Activated CD4-positive, alpha-beta T cell treated with anti-CD3 and anti-CD28 coated beads for 48 hours (primary cell): ENCODE measurements at regions not wholly inside any gene's neighbourhood (a gene's known extent, or its start where the extent isn't known, plus 50 kb on each side); places are given as distances from the start of the nearest gene placed in this dataset.

Experiments
- DNase-seq: peaks from one replicate; pipeline ENCODE4 v3.0.0-alpha.2; 2020

DNA sequence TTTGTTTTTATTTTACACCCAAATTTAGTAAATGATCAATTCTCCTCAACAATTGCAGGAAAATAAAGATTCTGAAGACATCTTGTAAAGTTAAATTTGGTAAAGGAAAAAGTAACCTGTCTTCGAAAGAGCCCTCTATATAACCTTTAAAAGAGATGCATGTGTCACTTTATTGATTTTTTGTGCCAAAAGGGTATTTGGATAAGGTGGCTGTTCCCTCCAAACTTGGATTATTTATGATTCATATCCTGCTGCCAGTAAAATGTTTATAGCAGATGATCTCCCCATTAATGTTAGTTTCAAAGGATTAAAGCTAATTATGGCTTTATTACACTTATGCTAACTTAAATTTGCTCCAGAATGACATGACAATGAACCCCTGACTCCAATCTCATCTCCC, 98.8 kb downstream of the DUSP6 start:
- DNase-seq, result no peak

DNA sequence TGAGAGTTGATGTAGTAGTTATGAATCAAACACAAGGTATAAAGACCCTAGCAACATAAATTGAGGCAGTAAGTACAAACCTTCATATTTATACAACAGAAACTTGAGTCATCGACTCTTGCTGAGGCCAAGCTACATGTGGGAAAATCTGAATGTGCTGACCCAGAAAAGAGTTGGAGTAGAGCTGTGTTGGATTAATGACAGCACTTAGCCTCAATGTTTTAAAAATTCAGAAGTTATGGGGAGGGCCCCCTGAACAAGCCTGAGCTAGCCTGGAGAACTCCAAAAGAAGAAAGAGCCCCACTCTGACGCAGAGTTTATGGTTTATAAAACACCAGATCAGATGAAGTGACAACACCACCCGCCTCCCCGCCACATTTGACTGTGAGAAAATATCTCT, 100.0 kb downstream of the DUSP6 start:
- DNase-seq, result peak; percentile 13

DNA sequence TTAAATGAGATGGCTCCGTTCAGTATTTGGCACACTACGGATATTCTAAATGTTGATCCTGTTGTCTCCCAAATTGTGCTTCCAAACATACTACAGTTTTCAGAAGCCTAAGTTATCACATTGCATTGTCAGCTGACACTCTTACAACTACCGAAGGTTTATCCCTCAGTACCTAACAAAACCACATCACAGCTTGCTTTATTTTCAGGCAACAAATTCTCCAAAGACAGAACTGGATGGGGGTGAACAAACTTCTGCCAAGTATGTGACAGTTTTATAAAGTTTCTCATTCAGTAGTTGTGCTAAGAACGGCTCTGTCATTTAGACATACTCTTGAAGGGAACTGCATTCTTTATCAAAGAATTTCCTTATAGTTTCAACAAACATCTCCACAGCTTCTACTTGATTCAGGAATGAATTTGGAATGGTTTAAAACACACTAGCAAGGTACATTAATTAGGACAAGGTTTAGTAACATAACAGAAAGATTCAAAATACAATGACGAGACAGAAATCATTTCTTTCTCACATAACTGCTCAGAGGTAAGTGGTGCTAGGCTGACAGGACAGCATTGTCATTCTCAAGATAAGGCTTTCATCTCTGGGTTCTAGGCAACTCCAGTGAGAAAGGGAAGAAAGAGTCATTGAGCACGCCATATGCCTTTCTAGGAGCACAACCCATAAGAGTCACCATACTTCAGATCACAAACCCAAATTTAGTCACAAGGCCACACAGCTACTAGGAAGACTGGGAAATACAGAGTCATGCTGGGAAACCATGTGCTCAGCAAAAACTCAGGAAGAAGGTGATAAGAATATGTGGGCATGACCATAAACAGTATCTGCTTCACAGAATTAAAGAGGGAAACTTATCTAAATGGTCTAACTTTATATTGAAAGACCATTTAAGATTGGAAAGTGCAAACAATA, 100.7 kb downstream of the DUSP6 start:
- peak; percentile 24 for DNase-seq

DNA sequence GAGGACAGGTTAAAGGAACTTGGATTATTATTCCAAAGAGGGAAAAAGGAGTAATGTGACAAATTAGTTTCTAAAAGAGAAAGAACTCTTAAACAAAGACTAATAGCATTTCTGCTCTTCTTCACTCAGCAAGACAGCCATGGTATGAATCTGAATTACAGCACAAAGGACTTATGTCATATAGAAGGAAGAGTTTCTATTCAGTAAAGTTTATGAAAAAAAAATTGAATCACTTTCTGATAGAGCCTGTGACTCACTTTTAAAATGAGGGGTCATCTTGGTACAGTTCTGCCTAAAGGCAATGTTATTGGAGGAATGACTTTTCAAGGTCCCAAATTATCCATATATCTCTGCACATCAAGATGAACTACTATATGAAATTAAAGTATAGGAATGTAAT, 101.7 kb downstream of the DUSP6 start:
- no peak for DNase-seq

DNA sequence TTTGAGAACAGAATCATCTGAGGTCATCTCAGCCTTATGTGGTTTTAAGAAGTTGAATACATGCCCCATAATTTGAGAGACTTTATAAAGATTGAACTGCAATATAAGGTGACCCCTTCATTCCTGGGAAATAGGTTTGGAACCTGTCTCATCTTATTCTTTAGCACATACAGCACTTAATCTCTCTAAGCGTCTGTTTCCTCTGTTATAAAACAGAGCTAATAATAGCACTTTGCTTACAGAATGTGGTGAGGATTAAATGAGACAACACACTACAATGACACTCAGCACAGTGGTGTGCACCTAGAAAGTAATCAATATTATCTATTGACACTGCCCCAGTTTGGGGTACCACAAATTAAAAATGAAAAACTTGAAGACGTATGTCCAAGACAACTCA, 102.1 kb downstream of the DUSP6 start:
- DNase-seq, result no peak

DNA sequence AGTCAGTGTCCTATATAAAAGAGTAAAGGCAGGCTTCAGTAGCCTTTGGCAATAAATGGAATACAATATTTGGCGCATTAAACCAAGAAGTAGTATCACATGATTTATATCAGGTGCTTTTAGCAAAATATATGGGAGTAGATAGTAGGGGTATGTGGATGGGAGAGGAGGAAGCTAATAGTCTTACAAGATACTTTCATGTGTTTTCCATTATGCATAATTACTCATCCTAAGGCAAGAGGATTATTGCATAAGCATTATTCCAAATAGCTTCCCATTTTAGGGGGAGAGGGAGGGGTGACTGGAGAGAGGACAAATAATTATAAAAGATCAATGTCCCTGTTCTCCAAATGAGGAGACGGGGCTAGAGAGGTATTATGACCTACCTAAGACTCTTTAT, 104.3 kb downstream of the DUSP6 start:
- DNase-seq, result no peak

DNA sequence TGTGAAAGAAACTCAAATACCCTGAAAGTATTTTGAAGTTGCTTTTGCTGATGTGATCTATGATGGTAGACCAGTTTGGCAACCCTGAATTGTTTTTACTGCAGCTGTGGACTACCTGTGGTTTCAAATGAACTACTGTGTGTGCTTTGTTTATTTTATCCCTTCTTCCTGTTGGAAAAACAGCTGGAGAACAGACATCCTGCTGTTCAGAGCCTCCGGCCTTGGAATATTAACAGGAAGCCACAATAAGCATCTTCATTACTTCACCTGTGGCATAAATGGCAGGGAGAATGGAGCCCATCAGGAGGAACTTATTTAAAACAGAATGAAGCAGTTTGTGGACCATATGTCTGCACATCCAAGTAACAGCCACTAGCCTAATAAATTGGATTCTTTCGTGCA, 104.8 kb downstream of the DUSP6 start:
- no peak for DNase-seq

DNA sequence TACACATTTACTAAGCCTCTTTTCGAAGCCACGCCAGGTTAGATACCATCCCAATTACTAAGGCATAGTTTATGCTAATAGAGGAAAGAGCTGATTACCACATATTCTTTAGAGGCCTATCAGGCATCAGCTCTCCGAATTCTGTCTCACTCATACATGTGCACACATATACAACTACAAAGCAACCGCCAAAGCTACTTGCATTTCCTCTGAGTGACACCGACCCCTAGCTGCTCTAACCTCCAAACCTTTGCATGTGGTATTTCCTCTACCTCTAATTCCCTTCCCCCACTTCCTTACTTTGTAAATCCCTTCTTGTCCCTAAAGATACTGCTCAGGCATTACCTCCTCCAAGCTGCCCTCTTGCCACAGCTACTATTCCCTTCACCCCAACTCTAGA, 107.2 kb downstream of the DUSP6 start:
- DNase-seq, result peak; percentile 26

DNA sequence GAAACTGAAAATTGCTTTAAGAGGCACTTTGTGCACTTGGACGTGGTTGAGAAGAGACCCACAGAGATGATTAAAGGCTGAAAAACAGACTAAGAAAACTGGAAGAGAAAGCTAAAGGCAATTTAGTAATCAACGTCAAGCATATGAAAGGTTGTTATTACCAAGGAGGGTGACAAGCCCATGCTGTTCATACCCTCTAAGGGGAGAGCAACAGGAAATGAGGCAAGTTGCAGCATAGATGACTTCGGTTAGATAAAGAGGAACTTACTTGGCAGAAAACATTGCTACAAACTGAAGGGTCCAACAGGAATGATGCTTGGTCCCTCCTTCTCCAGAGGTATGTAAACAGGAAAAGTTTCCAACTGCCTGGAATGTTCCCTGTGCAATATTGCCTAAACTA, 107.8 kb downstream of the DUSP6 start:
- peak; percentile 29 for DNase-seq

DNA sequence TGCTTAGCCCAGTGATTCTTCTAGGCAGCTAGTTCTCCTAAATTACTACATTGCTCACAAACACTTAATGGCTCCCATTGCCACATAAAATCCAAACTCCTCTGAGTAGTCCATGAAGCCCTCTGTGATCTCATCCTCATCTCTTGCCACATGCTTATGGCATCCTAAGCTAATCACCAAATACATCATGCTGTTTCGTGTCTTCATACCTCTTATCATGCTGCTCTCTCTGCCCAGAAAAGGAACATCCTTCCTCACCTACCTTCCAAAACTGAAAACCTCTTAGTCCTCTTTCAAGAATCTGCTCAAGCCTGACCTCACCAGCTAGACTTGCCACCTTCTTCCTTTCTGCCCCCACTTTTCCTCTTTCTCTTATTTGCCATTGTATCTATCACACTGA, 108.5 kb downstream of the DUSP6 start:
- DNase-seq, result no peak

DNA sequence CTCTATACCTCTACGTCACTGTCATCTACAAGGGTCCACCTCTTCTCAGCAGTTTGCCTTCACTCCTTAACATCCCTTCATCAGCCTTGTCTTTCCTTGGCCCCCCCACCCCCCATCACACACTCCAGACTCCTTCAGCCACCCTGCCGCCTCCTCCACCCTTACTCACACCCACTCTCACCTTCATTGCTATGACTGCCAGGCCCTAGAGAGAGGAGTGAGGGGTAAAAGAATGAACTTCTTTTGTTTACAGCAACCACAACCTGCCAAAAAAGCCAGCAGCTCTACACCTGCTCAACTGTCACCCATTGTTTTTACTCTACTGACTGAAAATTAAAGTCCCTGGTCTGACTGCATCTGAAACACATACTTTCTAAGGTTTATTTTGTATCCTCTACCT, 112.8 kb downstream of the DUSP6 start:
- DNase-seq, result no peak

DNA sequence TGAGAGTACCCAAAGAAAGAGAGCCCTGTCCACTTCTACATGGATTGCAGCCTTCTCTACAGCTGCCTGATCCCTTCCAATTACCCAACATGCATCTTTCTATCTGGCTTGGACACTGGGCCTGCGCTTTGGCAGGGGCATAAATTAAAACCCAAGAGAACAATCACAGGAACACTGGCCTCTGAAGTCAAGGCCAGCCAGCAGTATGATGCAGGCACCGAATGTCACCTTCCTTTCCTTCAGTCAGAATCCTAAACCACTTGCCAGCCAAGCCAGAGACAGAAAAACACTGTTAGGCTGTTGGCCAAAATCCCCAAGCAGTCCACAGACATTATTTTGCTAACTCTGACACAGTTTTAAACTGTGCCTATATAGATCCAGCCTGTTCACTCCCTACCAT, 113.7 kb downstream of the DUSP6 start:
- no peak for DNase-seq

DNA sequence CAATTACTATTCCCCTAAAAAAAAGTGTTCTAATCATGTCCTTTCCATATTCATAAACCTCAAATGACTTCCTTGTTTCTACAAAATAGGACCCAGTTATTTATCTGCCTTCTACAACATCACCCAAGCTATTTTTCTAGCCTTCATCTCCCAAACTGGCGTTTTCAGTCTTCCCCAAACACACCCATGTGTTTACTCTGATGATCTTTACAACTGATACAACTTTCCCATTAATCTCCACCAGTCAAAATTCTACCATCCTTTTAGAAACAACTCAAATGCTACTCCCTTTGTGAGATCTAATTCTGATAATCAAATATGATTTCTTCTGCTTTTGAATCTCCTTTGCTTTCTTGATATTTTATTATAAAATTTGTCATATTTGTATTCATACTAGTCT, 114.5 kb downstream of the DUSP6 start:
- DNase-seq, result no peak

DNA sequence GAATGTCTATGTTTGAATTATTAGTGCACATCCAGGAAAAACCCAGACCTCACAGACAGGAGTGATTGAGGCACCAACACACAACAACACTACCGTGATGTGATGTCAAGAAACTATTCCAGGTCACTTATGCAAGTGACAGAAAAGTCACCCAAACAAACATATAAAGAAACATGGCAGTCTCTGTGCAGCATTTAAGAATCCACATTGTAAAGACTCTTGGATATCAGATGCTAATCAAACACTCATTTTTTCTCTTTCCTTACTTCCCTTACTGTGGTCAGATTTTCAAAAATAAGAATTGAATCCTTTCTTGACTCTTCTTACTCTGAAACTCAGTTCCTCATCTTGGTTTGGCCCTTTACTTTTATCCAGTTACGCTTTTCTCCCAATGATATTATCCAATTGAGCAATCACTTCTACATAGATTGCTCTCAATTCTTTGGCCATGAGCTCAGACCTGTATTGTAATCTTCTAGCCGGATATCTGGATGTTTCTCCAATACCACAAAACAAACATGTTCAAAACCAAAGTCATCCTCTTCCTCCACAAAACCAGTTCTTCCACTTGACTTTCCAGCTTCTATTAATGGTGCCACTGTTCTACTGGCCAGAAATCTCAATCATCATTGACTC, 115.4 kb downstream of the DUSP6 start:
- DNase-seq, result no peak

DNA sequence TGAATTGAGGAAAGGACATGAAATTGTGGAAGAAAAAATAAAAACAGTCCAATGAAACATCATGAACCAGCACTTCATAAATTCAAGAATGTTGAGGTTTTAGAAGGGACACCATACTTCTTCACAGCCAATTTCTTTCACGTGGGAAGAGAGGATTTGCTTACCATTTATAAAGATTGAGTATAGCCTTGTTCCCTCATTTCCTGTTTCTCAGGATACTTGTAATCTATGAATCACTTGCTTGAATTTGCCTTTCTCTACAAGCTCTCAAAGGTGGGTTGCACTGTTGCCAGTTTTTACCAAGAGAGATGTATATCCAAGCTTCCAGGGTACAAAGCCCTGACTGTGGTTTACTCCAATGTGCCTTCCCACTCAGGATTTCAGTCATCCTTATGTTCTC, 116.1 kb downstream of the DUSP6 start:
- DNase-seq, result no peak

DNA sequence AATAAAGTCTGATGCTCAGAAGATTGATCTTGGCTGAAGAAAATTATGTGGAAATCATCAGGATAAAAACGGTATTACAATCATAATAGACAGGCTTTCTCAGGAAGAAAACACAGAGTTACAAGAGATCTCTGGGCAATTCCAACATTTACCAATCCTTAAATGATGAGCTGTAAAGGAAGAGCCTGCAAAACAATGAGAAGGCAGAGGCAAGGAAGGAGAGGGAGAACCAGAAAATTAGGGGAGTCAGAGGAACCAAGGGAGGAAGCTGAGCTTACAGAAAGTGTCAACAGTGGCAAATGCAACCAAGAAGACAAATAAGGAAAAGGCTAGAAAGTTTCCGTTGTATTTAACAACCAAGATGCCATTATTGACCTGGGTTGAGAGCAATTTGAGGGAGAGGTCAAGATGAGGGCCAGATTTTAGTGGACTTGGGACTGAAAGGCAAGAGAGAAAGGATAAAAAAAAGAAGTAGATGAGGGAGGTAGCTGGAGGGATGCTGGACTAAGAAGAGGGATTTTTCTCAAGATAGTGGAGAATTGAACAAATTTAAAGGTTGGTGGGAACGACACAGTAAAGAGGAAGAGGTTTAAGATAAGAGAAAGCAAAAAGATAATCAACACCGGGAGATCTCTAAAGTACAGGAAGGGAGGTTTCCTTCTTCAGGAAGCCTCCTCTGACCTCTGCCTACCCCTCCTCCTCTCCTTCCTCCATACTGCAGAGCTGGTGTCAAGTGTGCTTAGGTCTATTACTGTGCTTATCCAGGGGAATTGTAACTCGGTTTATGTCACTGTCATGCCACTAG, 116.9 kb downstream of the DUSP6 start:
- DNase-seq, result no peak

DNA sequence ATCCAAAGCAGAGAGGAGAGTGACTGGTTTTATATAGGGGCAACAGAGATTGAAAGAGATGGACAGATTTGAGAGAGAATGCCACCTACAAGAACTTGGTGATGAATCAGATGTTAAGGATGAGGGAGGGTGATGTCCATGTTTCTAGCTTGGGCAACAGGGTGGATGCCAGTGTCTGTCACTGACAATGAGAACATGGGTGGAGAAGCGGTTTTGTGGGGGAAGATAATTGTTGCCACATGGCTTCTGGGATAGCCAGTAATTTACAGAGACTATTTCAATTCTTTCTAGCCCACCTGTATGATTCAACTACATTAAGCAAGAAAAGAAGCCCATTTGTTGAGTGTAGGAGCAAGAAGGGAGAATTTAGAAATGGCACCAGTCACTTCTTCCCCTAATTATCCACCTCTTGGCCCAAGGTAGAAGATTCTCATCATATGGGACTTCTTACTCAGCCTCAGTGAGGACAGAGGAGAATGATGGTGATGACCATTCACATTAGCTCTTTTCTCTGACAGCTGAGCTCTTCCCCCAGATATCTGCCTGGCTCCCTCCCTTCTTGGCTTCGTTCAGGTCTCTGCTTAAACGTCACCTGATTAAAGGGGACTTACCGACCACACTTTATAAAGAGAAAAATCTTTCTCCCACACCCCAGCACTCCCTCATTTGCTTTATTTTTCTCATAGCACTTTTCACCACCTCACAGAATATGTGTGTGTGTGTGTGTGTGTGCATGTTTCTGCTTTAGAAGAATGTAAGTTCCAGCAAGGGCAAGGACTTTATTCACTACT, 117.8 kb downstream of the DUSP6 start:
- no peak for DNase-seq

DNA sequence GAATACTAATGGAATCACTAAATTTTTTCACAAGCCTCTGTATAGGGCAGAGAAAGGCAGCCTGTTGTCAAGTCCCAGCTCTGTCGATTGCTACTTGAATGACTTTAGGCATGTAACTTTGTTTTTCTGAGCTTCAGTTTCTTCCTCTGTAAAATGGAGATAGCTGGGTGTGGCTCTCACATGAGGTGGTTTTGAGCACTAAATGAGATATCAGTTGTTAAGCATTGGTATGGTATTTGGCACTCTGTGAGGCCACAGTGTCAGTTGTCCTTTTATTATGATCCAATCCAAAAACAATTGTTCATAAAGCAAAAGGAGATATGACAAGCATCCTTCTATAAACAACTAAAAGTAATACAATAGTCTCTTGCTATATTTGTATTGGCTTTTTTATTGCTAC, 120.6 kb downstream of the DUSP6 start:
- DNase-seq, result no peak

DNA sequence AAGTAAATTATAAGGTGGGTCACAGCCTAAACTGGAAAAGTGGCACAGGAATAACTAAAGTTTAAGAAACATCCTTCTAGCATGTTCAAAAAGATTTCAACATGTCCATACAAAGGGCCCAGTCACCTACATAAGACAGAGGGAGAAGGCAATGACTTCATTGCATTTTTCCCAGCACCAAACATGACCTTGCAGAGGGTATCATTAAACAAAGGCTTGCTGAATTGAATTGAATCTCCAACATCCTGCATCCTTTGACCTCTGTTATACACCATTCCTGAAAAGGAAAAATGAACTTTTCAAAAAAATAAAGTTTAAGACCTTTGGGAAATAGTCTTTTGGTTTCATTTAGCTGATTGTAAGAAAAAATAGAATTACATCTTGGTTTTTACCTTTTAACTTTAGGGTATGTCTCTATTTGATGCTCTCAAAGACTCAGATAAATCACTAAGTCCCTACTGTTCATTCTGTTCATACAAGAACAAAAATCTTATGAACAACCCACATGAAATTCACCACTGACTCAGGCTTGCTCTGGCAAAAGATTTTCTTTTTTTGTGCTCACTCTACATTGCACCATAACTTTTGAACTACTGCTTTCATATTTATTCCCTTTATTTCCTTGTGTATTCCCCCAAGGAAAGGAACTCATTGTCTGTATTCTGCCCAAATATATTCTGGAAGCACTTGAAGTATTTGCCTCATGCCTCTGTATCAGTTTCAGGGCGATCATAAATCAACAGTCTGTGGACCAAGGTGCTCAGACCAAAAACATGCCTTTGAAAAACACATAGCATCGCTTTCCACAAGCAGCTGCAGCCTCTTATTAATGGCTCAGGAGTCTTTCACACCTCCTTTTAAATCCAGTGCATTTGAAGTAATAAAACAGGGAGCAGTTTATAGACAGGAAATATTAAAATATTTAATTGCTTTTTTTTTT, 121.7 kb downstream of the DUSP6 start:
- no peak for DNase-seq

DNA sequence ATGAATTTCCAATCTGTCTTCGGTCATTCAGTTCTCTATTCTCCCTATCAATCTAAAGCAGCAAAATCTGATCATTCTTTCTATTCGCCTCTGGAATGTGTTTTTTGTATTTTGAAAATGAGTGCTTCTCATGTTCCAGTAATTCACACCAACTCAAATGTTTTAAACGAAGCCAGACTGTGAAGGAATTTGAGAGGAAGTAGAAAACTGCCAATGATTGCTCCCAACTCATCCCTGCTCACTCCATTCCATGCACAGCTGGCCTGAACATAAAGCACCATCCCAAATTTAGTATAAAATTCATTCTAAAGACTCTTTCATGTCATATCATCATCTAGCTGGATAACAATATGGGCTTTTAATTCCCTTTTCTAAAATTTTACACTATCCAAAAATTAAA, 123.8 kb downstream of the DUSP6 start:
- no peak for DNase-seq

DNA sequence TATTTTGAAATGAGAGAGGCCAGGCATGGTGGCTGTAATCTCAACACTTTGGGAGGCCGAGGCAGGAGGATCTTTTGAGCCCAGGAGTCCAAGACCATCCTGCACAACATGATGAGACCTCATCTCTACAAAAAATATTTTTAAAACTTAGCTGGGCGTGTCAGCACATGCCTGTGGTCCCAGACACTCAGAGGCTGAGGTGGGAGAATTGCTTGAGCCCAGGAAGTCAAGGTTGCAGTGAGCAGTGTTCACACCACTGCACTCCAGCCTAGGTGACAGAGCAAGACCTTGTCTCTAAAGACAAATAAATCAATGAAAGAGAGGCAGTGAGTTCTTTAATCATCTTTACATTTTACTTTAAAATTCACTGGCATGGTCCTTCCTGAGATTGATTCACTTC, 124.5 kb downstream of the DUSP6 start:
- no peak for DNase-seq
